HFFc6 (cell line): ENCODE measurements at regions not wholly inside any gene's neighbourhood (a gene's known extent, or its start where the extent isn't known, plus 50 kb on each side); places are given as distances from the start of the nearest gene placed in this dataset.

Experiments used
- DNase-seq: peaks from one replicate; pipeline ENCODE4 v3.0.0-alpha.2; 2018
- H3K27ac Mint-ChIP-seq: 2 replicates; pipeline ENCODE4 v1.8.0; 2020; ENCODE audit warnings: mild to moderate bottlenecking, mixed read lengths
- H3K27me3 Mint-ChIP-seq: 2 replicates; pipeline ENCODE4 v1.8.0; 2021; ENCODE audit warnings: mild to moderate bottlenecking, moderate library complexity, mixed read lengths; ENCODE audit not compliant: insufficient read depth
- H3K36me3 Mint-ChIP-seq: 2 replicates; pipeline ENCODE4 v1.8.0; 2021; ENCODE audit warnings: low read depth, mixed read lengths
- H3K4me1 Mint-ChIP-seq: 2 replicates; pipeline ENCODE4 v1.8.0; 2020; ENCODE audit warnings: low read depth, mixed read lengths
- H3K4me3 Mint-ChIP-seq: 2 replicates; pipeline ENCODE4 v1.8.0; 2020; ENCODE audit warnings: mild to moderate bottlenecking, moderate library complexity, mixed read lengths
- H3K9me3 Mint-ChIP-seq: 2 replicates; pipeline ENCODE4 v1.8.0; 2020; ENCODE audit warnings: mild to moderate bottlenecking, mixed read lengths
- TF ChIP-seq, protein P1 (sequence below): fragments of 200-600 bp; sonication (generic); IDR thresholded peaks from 2 replicates; pipeline ENCODE4 v1.5.0; 2021; ENCODE audit warnings: antibody characterized with exemption, mild to moderate bottlenecking

DNA sequence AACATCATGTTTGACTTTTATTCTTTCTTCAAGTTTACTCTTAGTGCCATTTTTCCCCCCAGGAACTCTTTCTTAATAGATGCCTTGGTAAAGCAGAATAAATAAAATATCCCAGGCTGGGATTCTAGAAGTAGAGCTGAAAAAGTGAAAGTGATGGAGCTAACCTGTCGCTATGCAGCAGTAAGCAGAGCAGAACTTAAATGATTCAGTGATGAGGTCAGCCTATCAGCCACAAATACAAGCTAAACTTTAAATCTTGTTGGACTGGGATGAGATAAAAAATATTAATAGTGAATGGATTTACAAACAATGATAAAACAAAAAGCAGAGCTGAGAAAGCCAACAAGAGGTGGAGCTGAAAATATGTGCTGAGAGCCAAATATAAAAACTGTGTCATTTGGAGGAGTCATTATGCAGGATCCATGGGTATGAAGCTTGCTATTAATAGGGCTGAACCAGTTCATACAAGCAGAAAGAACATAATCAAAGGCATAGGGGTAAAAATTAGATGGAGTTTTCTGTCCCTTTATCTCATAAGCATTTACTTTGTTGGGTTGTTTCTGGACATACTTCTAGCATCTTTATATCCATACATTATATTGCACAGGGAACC is 877.8 kb downstream of the EPHA7 start:
- H3K36me3 Mint-ChIP-seq: no peaks in the 10 kb centered on the region
- H3K27me3 Mint-ChIP-seq: no peaks in the 10 kb centered on the region
- no peak for DNase-seq
- no peak overlapping the region for H3K27ac Mint-ChIP-seq
- H3K9me3 Mint-ChIP-seq: peaks cover 51% of the 10 kb centered on the region
- TF ChIP-seq, protein P1, sequence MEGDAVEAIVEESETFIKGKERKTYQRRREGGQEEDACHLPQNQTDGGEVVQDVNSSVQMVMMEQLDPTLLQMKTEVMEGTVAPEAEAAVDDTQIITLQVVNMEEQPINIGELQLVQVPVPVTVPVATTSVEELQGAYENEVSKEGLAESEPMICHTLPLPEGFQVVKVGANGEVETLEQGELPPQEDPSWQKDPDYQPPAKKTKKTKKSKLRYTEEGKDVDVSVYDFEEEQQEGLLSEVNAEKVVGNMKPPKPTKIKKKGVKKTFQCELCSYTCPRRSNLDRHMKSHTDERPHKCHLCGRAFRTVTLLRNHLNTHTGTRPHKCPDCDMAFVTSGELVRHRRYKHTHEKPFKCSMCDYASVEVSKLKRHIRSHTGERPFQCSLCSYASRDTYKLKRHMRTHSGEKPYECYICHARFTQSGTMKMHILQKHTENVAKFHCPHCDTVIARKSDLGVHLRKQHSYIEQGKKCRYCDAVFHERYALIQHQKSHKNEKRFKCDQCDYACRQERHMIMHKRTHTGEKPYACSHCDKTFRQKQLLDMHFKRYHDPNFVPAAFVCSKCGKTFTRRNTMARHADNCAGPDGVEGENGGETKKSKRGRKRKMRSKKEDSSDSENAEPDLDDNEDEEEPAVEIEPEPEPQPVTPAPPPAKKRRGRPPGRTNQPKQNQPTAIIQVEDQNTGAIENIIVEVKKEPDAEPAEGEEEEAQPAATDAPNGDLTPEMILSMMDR: no peak
- no peaks in the 10 kb centered on the region for H3K4me1 Mint-ChIP-seq
- no peak overlapping the region for H3K4me3 Mint-ChIP-seq

DNA sequence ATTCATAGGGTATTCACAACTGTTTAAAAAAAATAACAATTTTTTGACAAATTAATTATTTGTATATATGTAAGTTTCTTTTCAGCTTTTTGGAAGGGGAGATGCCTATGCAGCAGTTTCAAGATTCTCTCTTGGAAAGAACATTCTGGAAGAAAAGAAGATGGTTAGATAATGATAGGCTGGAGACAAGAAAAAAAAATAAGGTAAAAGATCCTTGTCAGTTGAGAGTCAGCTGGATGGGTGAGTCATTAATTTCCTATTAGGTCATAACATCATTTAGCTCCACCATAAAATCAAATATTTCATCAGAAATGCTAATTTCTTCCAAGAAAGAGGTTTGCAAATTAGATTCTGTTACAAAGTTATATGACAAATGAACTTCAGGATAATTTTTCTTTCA is 880.4 kb downstream of the EPHA7 start:
- H3K9me3 Mint-ChIP-seq: peaks cover 57% of the 10 kb centered on the region

DNA sequence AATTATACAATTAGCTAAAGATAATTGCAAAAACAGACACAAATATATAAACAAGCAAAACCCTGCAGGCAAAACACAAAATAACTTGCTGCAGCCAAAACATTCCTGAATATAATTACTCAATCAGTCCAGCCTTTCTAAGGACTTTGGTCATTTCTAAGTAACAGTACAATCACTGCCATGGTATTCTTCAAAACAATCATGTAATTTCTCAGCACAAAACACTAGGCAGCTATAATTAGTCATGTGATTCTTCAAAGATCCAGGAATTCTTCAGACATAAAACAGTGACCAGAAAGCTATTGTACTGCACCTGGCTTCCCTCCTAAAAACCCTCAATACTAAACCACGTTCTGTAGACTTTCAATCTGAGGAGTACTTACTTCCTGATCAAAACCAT is 881.1 kb downstream of the EPHA7 start:
- no peak overlapping the region for H3K27ac Mint-ChIP-seq
- no peaks in the 10 kb centered on the region for H3K27me3 Mint-ChIP-seq
- TF ChIP-seq, protein P1: no peak
- peaks cover 55% of the 10 kb centered on the region for H3K9me3 Mint-ChIP-seq
- no peak for DNase-seq
- H3K36me3 Mint-ChIP-seq: no peaks in the 10 kb centered on the region
- H3K4me3 Mint-ChIP-seq: no peak overlapping the region
- no peaks in the 10 kb centered on the region for H3K4me1 Mint-ChIP-seq

More for the DNA sequence above, 880.4 kb downstream of the EPHA7 start:
- TF ChIP-seq, protein P1: no peak
- Mint-ChIP-seq H3K4me1 (no peaks in the 10 kb centered on the region), H3K27me3 (no peaks in the 10 kb centered on the region), H3K36me3 (no peaks in the 10 kb centered on the region), H3K27ac (no peak overlapping the region), H3K4me3 (no peak overlapping the region)
- no peak for DNase-seq

DNA sequence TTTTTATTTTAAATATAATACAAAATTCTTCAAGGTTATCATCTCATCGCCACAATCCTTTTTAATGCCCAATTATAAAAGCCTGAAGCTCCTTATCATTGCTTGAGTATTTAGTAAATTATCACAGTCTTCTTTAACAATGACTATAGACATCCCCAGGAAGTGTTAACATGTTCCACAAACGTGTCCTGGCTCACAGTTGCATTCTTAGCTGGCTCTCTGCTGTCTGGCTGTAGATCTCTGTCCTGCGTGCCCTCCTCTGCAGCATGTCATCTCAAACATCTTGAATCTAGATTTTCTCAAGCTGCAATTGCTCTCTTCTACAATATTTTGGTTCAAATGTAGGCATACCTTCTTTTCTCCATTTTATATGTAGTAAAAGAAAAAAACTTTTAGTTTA is 885.2 kb downstream of the EPHA7 start:
- Mint-ChIP-seq H3K36me3 (no peaks in the 10 kb centered on the region), H3K27ac (no peak overlapping the region), H3K4me1 (no peaks in the 10 kb centered on the region)

DNA sequence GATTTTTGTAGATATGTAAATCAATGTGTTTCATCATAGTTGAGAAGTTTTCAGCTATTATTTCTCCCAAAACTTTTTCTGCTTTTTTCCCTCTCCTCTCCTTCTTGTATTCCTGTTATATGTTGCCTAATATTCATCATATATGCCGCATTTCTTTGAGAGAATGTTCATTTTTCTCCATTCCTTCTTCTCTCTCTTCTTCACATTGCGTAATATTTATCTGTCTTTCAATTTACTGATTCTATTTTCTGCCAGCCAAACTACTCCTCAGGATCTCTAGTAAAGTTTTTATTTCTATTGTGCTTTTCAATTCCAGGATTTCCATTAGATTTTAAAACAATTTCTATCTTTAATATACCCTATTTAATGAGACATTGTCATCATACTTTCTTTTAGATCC is 896.8 kb downstream of the EPHA7 start:
- Mint-ChIP-seq H3K36me3 (no peaks in the 10 kb centered on the region), H3K9me3 (peaks cover 32% of the 10 kb centered on the region), H3K4me1 (no peaks in the 10 kb centered on the region), H3K27me3 (no peaks in the 10 kb centered on the region), H3K27ac (no peak overlapping the region), H3K4me3 (no peak overlapping the region)
- TF ChIP-seq, protein P1: no peak
- DNase-seq: no peak

More for the DNA sequence above, 885.2 kb downstream of the EPHA7 start:
- H3K4me3 Mint-ChIP-seq: no peak overlapping the region
- H3K9me3 Mint-ChIP-seq: peaks cover 49% of the 10 kb centered on the region
- DNase-seq: no peak
- no peaks in the 10 kb centered on the region; the same call in 1 of the 2 replicates for H3K27me3 Mint-ChIP-seq
- TF ChIP-seq, protein P1: no peak

DNA sequence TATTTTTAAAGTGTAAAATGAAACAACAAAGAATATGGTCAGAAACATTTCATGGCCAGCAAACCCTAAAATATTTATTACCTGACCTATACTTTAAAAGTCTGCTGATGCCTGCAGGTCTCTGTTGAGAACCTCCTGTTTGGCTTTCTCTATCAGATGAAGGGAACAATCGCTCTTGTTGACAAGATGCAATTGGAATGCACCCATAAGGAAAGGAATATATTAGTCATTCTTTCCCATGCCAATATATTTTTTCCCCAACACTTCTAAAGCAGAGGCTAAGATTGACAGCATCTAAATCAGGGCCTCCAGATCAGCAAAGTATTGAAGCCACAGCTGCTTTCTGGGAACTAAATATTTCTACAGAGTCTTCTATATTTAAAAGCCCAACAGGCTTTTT is 897.8 kb downstream of the EPHA7 start:
- no peak overlapping the region for H3K4me3 Mint-ChIP-seq
- H3K4me1 Mint-ChIP-seq: no peaks in the 10 kb centered on the region
- H3K36me3 Mint-ChIP-seq: no peaks in the 10 kb centered on the region
- TF ChIP-seq, protein P1: no peak
- no peak overlapping the region for H3K27ac Mint-ChIP-seq
- DNase-seq: no peak
- no peaks in the 10 kb centered on the region for H3K27me3 Mint-ChIP-seq
- H3K9me3 Mint-ChIP-seq: peaks cover 22% of the 10 kb centered on the region
